GM12878 (cell line): ENCODE measurements at regions not wholly inside any gene's neighbourhood (a gene's known extent, or its start where the extent isn't known, plus 50 kb on each side); places are given as distances from the start of the nearest gene placed in this dataset.

ENCODE experiments used
- ATAC-seq: fragments of 200-7000 bp; cut with Tn5 transposase; 3 replicates; pipeline ENCODE4 v1.9.1; 2020; ENCODE audit warnings: mild to moderate bottlenecking, moderate library complexity
- BruUV-seq: library from RNA; stranded (reverse); fragments of 400-500 nt; replicated peaks from 2 replicates; lab custom pipeline; 2021; lab: Mats Ljungman, UMichigan
- CTCF ChIA-PET: fragments of 300-600 bp; sonication (Branson Sonifier 250); formaldehyde crosslinking; extraction: SDS; loops from one replicate; lab custom pipeline; 2021; ENCODE audit warnings: inconsistent platforms; lab: Yijun Ruan, JAX
- POLR2A ChIA-PET: fragments of 350-600 bp; formaldehyde crosslinking; extraction: SDS; loops from one replicate; lab custom pipeline; 2021; ENCODE audit warnings: inconsistent platforms; lab: Charles Lee
- RAD21 ChIA-PET: fragments of 300-600 bp; sonication (Branson Sonifier 250); formaldehyde crosslinking; loops from one replicate; lab custom pipeline; 2023; ENCODE audit warnings: antibody characterized with exemption; ENCODE audit not compliant: unreplicated experiment; lab: Charles Lee
- SMC1A ChIA-PET: fragments of 300-600 bp; sonication (Branson Sonifier 250); formaldehyde crosslinking; loops from one replicate; lab custom pipeline; 2023; ENCODE audit not compliant: unreplicated experiment, uncharacterized antibody; lab: Charles Lee
- DNase-seq: peaks from one replicate; pipeline ENCODE4 v3.0.0-alpha.2; 2011; ENCODE audit warnings: low read depth, low spot score
- FAIRE-seq: peaks from 3 replicates; lab custom pipeline; 2011; peaks lifted over from hg19 to GRCh38; lab: Jason Lieb, UNC
- H2AFZ ChIP-seq: 2 replicates; pipeline ENCODE4 v1.6.0; 2011; ENCODE audit warnings: low read depth, low read length, control low read depth; ENCODE audit not compliant: control insufficient read depth
- H3K27ac ChIP-seq: 2 replicates; pipeline ENCODE4 v1.5.1; 2011; ENCODE audit warnings: control low read depth; ENCODE audit not compliant: control insufficient read depth, insufficient read depth
- H3K27me3 ChIP-seq, 2 experiments: replicated peaks in 1 of 2; 2 replicates each; pipeline versions ENCODE4 v1.6.0 to v1.6.1; 2011; ENCODE audit warnings: low read length in 1 of 2; ENCODE audit not compliant: control insufficient read depth in 2 of 2, insufficient read depth in 2 of 2
- H3K36me3 ChIP-seq, 2 experiments: 2 replicates each; pipeline ENCODE4 v1.5.1; 2011; ENCODE audit warnings: low read length in 1 of 2; ENCODE audit not compliant: control insufficient read depth in 2 of 2, insufficient read depth in 2 of 2
- H3K4me1 ChIP-seq: 2 replicates; pipeline ENCODE4 v1.6.1; 2011; ENCODE audit warnings: mild to moderate bottlenecking, low read length, moderate library complexity, mixed read lengths; ENCODE audit not compliant: control insufficient read depth, insufficient read depth
- H3K4me2 ChIP-seq: 2 replicates; pipeline ENCODE4 v1.6.0; 2011; ENCODE audit warnings: control low read depth; ENCODE audit not compliant: control insufficient read depth, insufficient read depth
- H3K4me3 ChIP-seq: fragments of 200-600 bp; sonication (generic); 2 replicates; pipeline ENCODE4 v1.5.1; 2016
- H3K79me2 ChIP-seq: 2 replicates; pipeline ENCODE4 v1.6.0; 2011; ENCODE audit warnings: low read length; ENCODE audit not compliant: control insufficient read depth, insufficient read depth
- H3K9ac ChIP-seq: 2 replicates; pipeline ENCODE4 v1.8.0; 2011; ENCODE audit warnings: low read length, control low read depth, mixed read lengths; ENCODE audit not compliant: control insufficient read depth, insufficient read depth
- H3K9me3 ChIP-seq: replicated peaks from 3 replicates; pipeline ENCODE4 v1.5.1; 2011; ENCODE audit warnings: mild to moderate bottlenecking, low read length; ENCODE audit not compliant: control insufficient read depth, insufficient read depth
- H4K20me1 ChIP-seq: 2 replicates; pipeline ENCODE4 v1.6.0; 2011; ENCODE audit not compliant: control insufficient read depth, insufficient read depth
- CEBPB ChIP-seq, 2 experiments: fragments of 150-350 bp in 1 of 2; IDR thresholded peaks; 2 replicates each; pipeline ENCODE4 v1.6.1; 2012 to 2014; ENCODE audit warnings: low read depth in 2 of 2, low read length in 2 of 2, borderline replicate concordance in 1 of 2, inconsistent platforms in 1 of 2
- ETV6 ChIP-seq, 2 experiments: fragments of 450-650 bp in 1 of 2; IDR thresholded peaks in 1 of 2; conservative IDR thresholded peaks in 1 of 2; 2 replicates each; pipeline ENCODE4 v1.6.1; 2014; ENCODE audit warnings: antibody characterized with exemption in 1 of 2, borderline replicate concordance in 1 of 2, low read depth in 1 of 2, mild to moderate bottlenecking in 1 of 2, moderate library complexity in 1 of 2
- KAT2A ChIP-seq: conservative IDR thresholded peaks from 2 replicates; pipeline ENCODE4 v1.6.1; 2011; ENCODE audit warnings: low read depth, low read length; ENCODE audit not compliant: control insufficient read depth
- MTA3 ChIP-seq: IDR thresholded peaks from 2 replicates; pipeline ENCODE4 v1.6.1; 2012; ENCODE audit warnings: low read length, inconsistent platforms, borderline replicate concordance
- MYB ChIP-seq: fragments of 150-350 bp; IDR thresholded peaks from 2 replicates; pipeline ENCODE4 v1.6.1; 2014; ENCODE audit warnings: mild to moderate bottlenecking, low read depth, low read length, borderline replicate concordance
- POLR2A ChIP-seq: IDR thresholded peaks from 2 replicates; pipeline ENCODE4 v1.6.1; 2011; ENCODE audit warnings: low read depth, mild to moderate bottlenecking, low read length
- POLR2AphosphoS2 ChIP-seq: IDR thresholded peaks from 2 replicates; pipeline ENCODE4 v1.6.1; 2011; ENCODE audit warnings: low read depth, mild to moderate bottlenecking, low read length, improper control_type of control experiment, moderate library complexity
- RCOR1 ChIP-seq: conservative IDR thresholded peaks from 2 replicates; pipeline ENCODE4 v1.6.1; 2012; ENCODE audit warnings: low read depth, low read length, improper control_type of control experiment
- SIX5 ChIP-seq: IDR thresholded peaks from 2 replicates; pipeline ENCODE4 v1.6.1; 2011; ENCODE audit warnings: mild to moderate bottlenecking, low read depth, low read length, moderate library complexity; ENCODE audit not compliant: severe bottlenecking
- SP1 ChIP-seq: IDR thresholded peaks from one replicate; pipeline ENCODE4 v1.6.1; 2011; ENCODE audit warnings: low read depth, low read length
- WGBS: methylation state at CpG from one replicate; pipeline ENCODE4 v1.1.6; 2016; ENCODE audit warnings: low lambda C conversion rate; ENCODE audit not compliant: insufficient replicate concordance, insufficient coverage; ENCODE audit errors: missing lambda C conversion rate; 5-methylcytosine and 5-hydroxymethylcytosine counted together
- in situ Hi-C: fragments of 300-500 bp; cut with MboI; formaldehyde crosslinking; loops from 9 replicates; pipeline ENCODE4 v1.14.3; 2018; ENCODE audit warnings: mixed read lengths
- intact Hi-C: fragments of 100-400 bp; cut with micrococcal nuclease; formaldehyde crosslinking; loops from one replicate; pipeline ENCODE4 v1.14.2; 2022; ENCODE audit not compliant: unreplicated experiment
- TF ChIP-seq, protein P1 (sequence below): fragments of 450-650 bp; IDR thresholded peaks from 2 replicates; pipeline ENCODE4 v1.6.1; 2017; ENCODE audit warnings: mild to moderate bottlenecking, low read depth, inconsistent platforms; ENCODE audit not compliant: poor library complexity, severe bottlenecking
- TF ChIP-seq, protein P2 (sequence below): IDR thresholded peaks from 2 replicates; pipeline ENCODE4 v1.6.1; 2012; ENCODE audit warnings: mild to moderate bottlenecking, low read depth, low read length

DNA sequence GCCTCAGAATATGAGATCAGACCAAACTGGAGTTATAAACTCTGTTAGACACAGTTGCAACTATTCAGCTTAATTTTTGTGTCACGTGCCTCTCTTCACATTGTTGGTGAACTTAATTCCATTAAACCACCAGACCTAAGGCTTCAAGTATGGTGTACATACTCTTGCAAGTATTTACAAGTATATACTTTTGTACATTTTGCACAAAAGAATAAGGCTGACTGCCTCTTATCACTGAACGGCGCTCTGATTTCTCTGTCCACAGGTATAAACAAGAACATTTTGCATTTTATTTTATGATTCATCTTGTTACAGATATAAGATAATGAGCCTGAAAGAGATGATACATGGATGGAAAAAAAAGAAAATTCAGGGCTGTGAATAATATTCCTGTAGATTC is 269.7 kb upstream of the ACVR2A start:
- CTCF ChIA-PET = no interaction called here

GRCh38 chr2:147572622-147573021 is 272.2 kb upstream of the ACVR2A start:
- Histone ChIP-seq H3K9ac (no peak overlapping the region), H3K27me3 (no peaks in the 10 kb centered on the region), H3K79me2 (no peaks in the 10 kb centered on the region), H2AFZ (no peak overlapping the region), H3K4me2 (no peak overlapping the region), H4K20me1 (no peaks in the 10 kb centered on the region), H3K4me3 (no peak overlapping the region), H3K36me3 (no peaks in the 10 kb centered on the region), H3K4me1 (no peaks in the 10 kb centered on the region), H3K27ac (no peak overlapping the region), H3K9me3 (no peaks in the 10 kb centered on the region; the same call in 1 of the 3 replicates)
- 3% methylated on average over 2 of the region's 2 CpGs for WGBS
- ChIA-PET RAD21 (no interaction called here), SMC1A (no interaction called here), CTCF (no interaction called here), POLR2A (no interaction called here)
- in situ Hi-C loops (no loop called here), intact Hi-C loops (no loop called here)
- FAIRE-seq (no peak), ATAC-seq (no peak), DNase-seq (no peak)
- no TSS peak for BruUV-seq
- TF ChIP-seq POLR2A (no peak), KAT2A (no peak), RCOR1 (no peak), ETV6 (conservative IDR thresholded peaks at IDR 0.05 in 1 of 2, IDR thresholded peaks at IDR 0.05 in 1 of 2; ENCODE audit: borderline replicate concordance in 1 of 2, low read depth in 1 of 2) (no peak), MTA3 (no peak), CEBPB (IDR thresholded peaks at IDR 0.05; ENCODE audit: borderline replicate concordance in 1 of 2, low read depth in 2 of 2, low read length in 2 of 2) (no peak), MYB (no peak), SIX5 (no peak), SP1 (no peak)
- TF ChIP-seq, protein P1, sequence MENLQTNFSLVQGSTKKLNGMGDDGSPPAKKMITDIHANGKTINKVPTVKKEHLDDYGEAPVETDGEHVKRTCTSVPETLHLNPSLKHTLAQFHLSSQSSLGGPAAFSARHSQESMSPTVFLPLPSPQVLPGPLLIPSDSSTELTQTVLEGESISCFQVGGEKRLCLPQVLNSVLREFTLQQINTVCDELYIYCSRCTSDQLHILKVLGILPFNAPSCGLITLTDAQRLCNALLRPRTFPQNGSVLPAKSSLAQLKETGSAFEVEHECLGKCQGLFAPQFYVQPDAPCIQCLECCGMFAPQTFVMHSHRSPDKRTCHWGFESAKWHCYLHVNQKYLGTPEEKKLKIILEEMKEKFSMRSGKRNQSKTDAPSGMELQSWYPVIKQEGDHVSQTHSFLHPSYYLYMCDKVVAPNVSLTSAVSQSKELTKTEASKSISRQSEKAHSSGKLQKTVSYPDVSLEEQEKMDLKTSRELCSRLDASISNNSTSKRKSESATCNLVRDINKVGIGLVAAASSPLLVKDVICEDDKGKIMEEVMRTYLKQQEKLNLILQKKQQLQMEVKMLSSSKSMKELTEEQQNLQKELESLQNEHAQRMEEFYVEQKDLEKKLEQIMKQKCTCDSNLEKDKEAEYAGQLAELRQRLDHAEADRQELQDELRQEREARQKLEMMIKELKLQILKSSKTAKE = no peak
- TF ChIP-seq, protein P2, sequence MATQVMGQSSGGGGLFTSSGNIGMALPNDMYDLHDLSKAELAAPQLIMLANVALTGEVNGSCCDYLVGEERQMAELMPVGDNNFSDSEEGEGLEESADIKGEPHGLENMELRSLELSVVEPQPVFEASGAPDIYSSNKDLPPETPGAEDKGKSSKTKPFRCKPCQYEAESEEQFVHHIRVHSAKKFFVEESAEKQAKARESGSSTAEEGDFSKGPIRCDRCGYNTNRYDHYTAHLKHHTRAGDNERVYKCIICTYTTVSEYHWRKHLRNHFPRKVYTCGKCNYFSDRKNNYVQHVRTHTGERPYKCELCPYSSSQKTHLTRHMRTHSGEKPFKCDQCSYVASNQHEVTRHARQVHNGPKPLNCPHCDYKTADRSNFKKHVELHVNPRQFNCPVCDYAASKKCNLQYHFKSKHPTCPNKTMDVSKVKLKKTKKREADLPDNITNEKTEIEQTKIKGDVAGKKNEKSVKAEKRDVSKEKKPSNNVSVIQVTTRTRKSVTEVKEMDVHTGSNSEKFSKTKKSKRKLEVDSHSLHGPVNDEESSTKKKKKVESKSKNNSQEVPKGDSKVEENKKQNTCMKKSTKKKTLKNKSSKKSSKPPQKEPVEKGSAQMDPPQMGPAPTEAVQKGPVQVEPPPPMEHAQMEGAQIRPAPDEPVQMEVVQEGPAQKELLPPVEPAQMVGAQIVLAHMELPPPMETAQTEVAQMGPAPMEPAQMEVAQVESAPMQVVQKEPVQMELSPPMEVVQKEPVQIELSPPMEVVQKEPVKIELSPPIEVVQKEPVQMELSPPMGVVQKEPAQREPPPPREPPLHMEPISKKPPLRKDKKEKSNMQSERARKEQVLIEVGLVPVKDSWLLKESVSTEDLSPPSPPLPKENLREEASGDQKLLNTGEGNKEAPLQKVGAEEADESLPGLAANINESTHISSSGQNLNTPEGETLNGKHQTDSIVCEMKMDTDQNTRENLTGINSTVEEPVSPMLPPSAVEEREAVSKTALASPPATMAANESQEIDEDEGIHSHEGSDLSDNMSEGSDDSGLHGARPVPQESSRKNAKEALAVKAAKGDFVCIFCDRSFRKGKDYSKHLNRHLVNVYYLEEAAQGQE = no peak

More for the DNA sequence above, 269.7 kb upstream of the ACVR2A start:
- Histone ChIP-seq H3K36me3 (no peaks in the 10 kb centered on the region), H4K20me1 (no peaks in the 10 kb centered on the region), H3K27me3 (no peaks in the 10 kb centered on the region), H3K27ac (no peak overlapping the region), H3K4me1 (no peaks in the 10 kb centered on the region), H3K4me3 (no peak overlapping the region), H3K9ac (no peak overlapping the region), H2AFZ (no peak overlapping the region), H3K79me2 (no peaks in the 10 kb centered on the region), H3K4me2 (no peak overlapping the region), H3K9me3 (no peaks in the 10 kb centered on the region; the same call in 1 of the 3 replicates)
- WGBS = 61% methylated on average over 3 of the region's 3 CpGs
- no peak for FAIRE-seq
- ChIA-PET SMC1A (no interaction called here), RAD21 (no interaction called here), POLR2A (no interaction called here)
- DNase-seq = no peak
- BruUV-seq = no TSS peak
- in situ Hi-C loops = no loop called here
- no peak for TF ChIP-seq POLR2AphosphoS2
- ATAC-seq = no peak
- intact Hi-C loops = no loop called here
